ENCODE measurements at regions not wholly inside any gene's neighbourhood (a gene's known extent, or its start where the extent isn't known, plus 50 kb on each side); places are given as distances from the start of the nearest gene placed in this dataset.

GRCh38 chr11:32161293-32161692 lies 70.4 kb downstream of the RCN1 start:
- Histone ChIP-seq H3K4me3 (ENCODE audit: low read length) (no peak overlapping the region), H3K9me3 (ENCODE audit: control insufficient read depth in 2 of 3, low read length in 3 of 3) (no peaks in the 10 kb centered on the region), H3K27me3 (ENCODE audit: control insufficient read depth in 2 of 2, insufficient read depth in 2 of 2, low read length in 2 of 2) (no peaks in the 10 kb centered on the region), H3K4me1 (ENCODE audit: control insufficient read depth in 2 of 2, insufficient read depth in 2 of 2, low read length in 2 of 2) (no peaks in the 10 kb centered on the region), H3K36me3 (ENCODE audit: control insufficient read depth in 2 of 3, insufficient read depth in 3 of 3, low read length in 3 of 3) (no peaks in the 10 kb centered on the region), H3K27ac (ENCODE audit: low read depth, low read length) (no peak overlapping the region)
- Mint-ChIP-seq H3K4me1 (peaks cover 0 to 8% (median 0%) of the 10 kb centered on the region in 7 donors), H3K27ac (no peak overlapping the region), H3K4me3 (no peak overlapping the region), H3K36me3 (no peaks in the 10 kb centered on the region), H3K9me3 (peaks cover 0 to 9% (median 0%) of the 10 kb centered on the region in 11 donors), H3K27me3 (peaks cover 9 to 30% (median 19%) of the 10 kb centered on the region in 5 donors)
- CTCF ChIA-PET, result no interaction called here
- POLR2A ChIA-PET, result no interaction called here
- DNase-seq (no peak), ATAC-seq (no peak)
- intact Hi-C loops (cut with micrococcal nuclease), result no loop called here

GRCh38 chr11:32162351-32162750 lies 71.5 kb downstream of the RCN1 start:
- ATAC-seq, result no peak
- Histone ChIP-seq H3K27ac (ENCODE audit: low read depth, low read length) (no peak overlapping the region), H3K4me1 (ENCODE audit: control insufficient read depth in 2 of 2, insufficient read depth in 2 of 2, low read length in 2 of 2) (no peaks in the 10 kb centered on the region), H3K27me3 (ENCODE audit: control insufficient read depth in 2 of 2, insufficient read depth in 2 of 2, low read length in 2 of 2) (no peaks in the 10 kb centered on the region), H3K9me3 (ENCODE audit: control insufficient read depth in 2 of 3, low read length in 3 of 3) (no peaks in the 10 kb centered on the region), H3K4me3 (ENCODE audit: low read length) (no peak overlapping the region), H3K36me3 (ENCODE audit: control insufficient read depth in 2 of 3, insufficient read depth in 3 of 3, low read length in 3 of 3) (no peaks in the 10 kb centered on the region)
- Mint-ChIP-seq H3K36me3 (no peaks in the 10 kb centered on the region), H3K4me3 (no peak overlapping the region), H3K27me3 (peaks cover 7 to 31% (median 19%) of the 10 kb centered on the region in 5 donors), H3K4me1 (peaks cover 0 to 8% (median 0%) of the 10 kb centered on the region in 7 donors), H3K27ac (no peak overlapping the region), H3K9me3 (peaks cover 0 to 2% (median 0%) of the 10 kb centered on the region in 11 donors)
- DNase-seq, result no peak
- CTCF ChIA-PET, result interaction anchor here (0.9 kb wide), 1 partner anchor 13 kb away, joined by 3 read pairs; no protein-coding TSS in a partner anchor
- intact Hi-C loops (cut with micrococcal nuclease), result no loop called here
- POLR2A ChIA-PET, result no interaction called here

- DNase-seq (no peak), ATAC-seq (no peak)
- no peak overlapping the region for H3K27ac ChIP-seq (ENCODE audit: low read depth, low read length)
- Mint-ChIP-seq H3K4me1 (peaks cover 0 to 8% (median under 1%) of the 10 kb centered on the region in 7 donors), H3K27me3 (peaks cover 7 to 31% (median 19%) of the 10 kb centered on the region in 5 donors), H3K4me3 (no peak overlapping the region), H3K27ac (no peak overlapping the region), H3K9me3 (peaks cover 0 to 2% (median 0%) of the 10 kb centered on the region in 11 donors), H3K36me3 (no peaks in the 10 kb centered on the region)
- no peaks in the 10 kb centered on the region for H3K9me3 ChIP-seq (ENCODE audit: control insufficient read depth in 2 of 3, low read length in 3 of 3)
- ChIA-PET CTCF (no interaction called here), POLR2A (no interaction called here)
- no peaks in the 10 kb centered on the region for H3K36me3 ChIP-seq (ENCODE audit: control insufficient read depth in 2 of 3, insufficient read depth in 3 of 3, low read length in 3 of 3)
- intact Hi-C loops (cut with micrococcal nuclease), result no loop called here
- H3K4me1 ChIP-seq (ENCODE audit: control insufficient read depth in 2 of 2, insufficient read depth in 2 of 2, low read length in 2 of 2), result no peaks in the 10 kb centered on the region
- no peaks in the 10 kb centered on the region for H3K27me3 ChIP-seq (ENCODE audit: control insufficient read depth in 2 of 2, insufficient read depth in 2 of 2, low read length in 2 of 2)
- no peak overlapping the region for H3K4me3 ChIP-seq (ENCODE audit: low read length)
These were observed 72.0 kb downstream of the RCN1 start for GRCh38 chr11:32162906-32163305.

GRCh38 chr11:32163557-32163956 lies 72.7 kb downstream of the RCN1 start:
- Histone ChIP-seq H3K36me3 (ENCODE audit: control insufficient read depth in 2 of 3, insufficient read depth in 3 of 3, low read length in 3 of 3) (no peaks in the 10 kb centered on the region), H3K4me3 (ENCODE audit: low read length) (no peak overlapping the region), H3K9me3 (ENCODE audit: control insufficient read depth in 2 of 3, low read length in 3 of 3) (no peaks in the 10 kb centered on the region), H3K27me3 (ENCODE audit: control insufficient read depth in 2 of 2, insufficient read depth in 2 of 2, low read length in 2 of 2) (no peaks in the 10 kb centered on the region), H3K27ac (ENCODE audit: low read depth, low read length) (no peak overlapping the region), H3K4me1 (ENCODE audit: control insufficient read depth in 2 of 2, insufficient read depth in 2 of 2, low read length in 2 of 2) (no peaks in the 10 kb centered on the region)
- Mint-ChIP-seq H3K36me3 (no peaks in the 10 kb centered on the region), H3K4me1 (peaks cover 0 to 14% (median 7%) of the 10 kb centered on the region in 7 donors), H3K4me3 (no peak overlapping the region), H3K27ac (no peak overlapping the region), H3K27me3 (peaks cover 7 to 31% (median 19%) of the 10 kb centered on the region in 5 donors), H3K9me3 (peaks cover 0 to 2% (median 0%) of the 10 kb centered on the region in 11 donors)
- ChIA-PET POLR2A (no interaction called here), CTCF (no interaction called here)
- DNase-seq (no peak), ATAC-seq (no peak)
- intact Hi-C loops (cut with micrococcal nuclease), result no loop called here

GRCh38 chr11:32164836-32165235 lies 74.0 kb downstream of the RCN1 start:
- Mint-ChIP-seq H3K27ac (no peak overlapping the region), H3K4me3 (no peak overlapping the region)

GRCh38 chr11:32168924-32169323 lies 78.0 kb downstream of the RCN1 start:
- intact Hi-C loops (cut with micrococcal nuclease), result no loop called here
- Mint-ChIP-seq H3K36me3 (no peaks in the 10 kb centered on the region), H3K4me1 (peaks cover 7 to 37% (median 23%) of the 10 kb centered on the region in 7 donors), H3K27ac (peak overlapping the region in 1 of 9 donors; percentile 23), H3K27me3 (peaks cover 0 to 16% (median 7%) of the 10 kb centered on the region in 5 donors), H3K4me3 (peak overlapping the region in 1 of 10 donors; percentile 26), H3K9me3 (no peaks in the 10 kb centered on the region)
- Histone ChIP-seq H3K9me3 (ENCODE audit: control insufficient read depth in 2 of 3, low read length in 3 of 3) (no peaks in the 10 kb centered on the region), H3K4me1 (ENCODE audit: control insufficient read depth in 2 of 2, insufficient read depth in 2 of 2, low read length in 2 of 2) (no peaks in the 10 kb centered on the region), H3K36me3 (ENCODE audit: control insufficient read depth in 2 of 3, insufficient read depth in 3 of 3, low read length in 3 of 3) (no peaks in the 10 kb centered on the region), H3K4me3 (ENCODE audit: low read length) (no peak overlapping the region), H3K27me3 (ENCODE audit: control insufficient read depth in 2 of 2, insufficient read depth in 2 of 2, low read length in 2 of 2) (no peaks in the 10 kb centered on the region), H3K27ac (ENCODE audit: low read depth, low read length) (no peak overlapping the region)
- DNase-seq, result peak in 1 of 9 donors; percentile 7
- CTCF ChIA-PET, result no interaction called here
- POLR2A ChIA-PET, result no interaction called here
- ATAC-seq, result no peak

More at GRCh38 chr11:32164836-32165235, 74.0 kb downstream of the RCN1 start:
- Histone ChIP-seq H3K9me3 (ENCODE audit: control insufficient read depth in 2 of 3, low read length in 3 of 3) (no peaks in the 10 kb centered on the region), H3K4me3 (ENCODE audit: low read length) (no peak overlapping the region), H3K27me3 (ENCODE audit: control insufficient read depth in 2 of 2, insufficient read depth in 2 of 2, low read length in 2 of 2) (no peaks in the 10 kb centered on the region), H3K27ac (ENCODE audit: low read depth, low read length) (no peak overlapping the region), H3K4me1 (ENCODE audit: control insufficient read depth in 2 of 2, insufficient read depth in 2 of 2, low read length in 2 of 2) (no peaks in the 10 kb centered on the region), H3K36me3 (ENCODE audit: control insufficient read depth in 2 of 3, insufficient read depth in 3 of 3, low read length in 3 of 3) (no peaks in the 10 kb centered on the region)
- H3K4me1 Mint-ChIP-seq, result peaks cover 5 to 27% (median 13%) of the 10 kb centered on the region in 7 donors
- DNase-seq (no peak), ATAC-seq (no peak)
- H3K9me3 Mint-ChIP-seq, result no peaks in the 10 kb centered on the region
- ChIA-PET POLR2A (no interaction called here), CTCF (interaction anchor here (1.3 kb wide), 1 partner anchor 11 kb away, joined by 5 read pairs; no protein-coding TSS in a partner anchor)
- H3K27me3 Mint-ChIP-seq, result peaks cover 4 to 30% (median 12%) of the 10 kb centered on the region in 5 donors
- no peaks in the 10 kb centered on the region for H3K36me3 Mint-ChIP-seq
- intact Hi-C loops (cut with micrococcal nuclease), result no loop called here

- Mint-ChIP-seq H3K36me3 (no peaks in the 10 kb centered on the region), H3K27ac (no peak overlapping the region)
These were observed 80.6 kb downstream of the RCN1 start for GRCh38 chr11:32171445-32171844.

More at GRCh38 chr11:32171445-32171844, 80.6 kb downstream of the RCN1 start:
- no peaks in the 10 kb centered on the region for H3K9me3 ChIP-seq (ENCODE audit: control insufficient read depth in 2 of 3, low read length in 3 of 3)
- H3K9me3 Mint-ChIP-seq, result no peaks in the 10 kb centered on the region
- peaks cover 0 to 5% (median 2%) of the 10 kb centered on the region in 5 donors for H3K27me3 Mint-ChIP-seq
- H3K27ac ChIP-seq (ENCODE audit: low read depth, low read length), result no peak overlapping the region
- no peaks in the 10 kb centered on the region for H3K4me1 ChIP-seq (ENCODE audit: control insufficient read depth in 2 of 2, insufficient read depth in 2 of 2, low read length in 2 of 2)
- POLR2A ChIA-PET, result no interaction called here
- DNase-seq (no peak), ATAC-seq (no peak)
- peaks cover 7 to 37% (median 23%) of the 10 kb centered on the region in 7 donors for H3K4me1 Mint-ChIP-seq
- intact Hi-C loops (cut with micrococcal nuclease), result loop anchor here in 1 of 2 donors (10.0 kb wide), 1 partner anchor 1067 kb away; no protein-coding TSS in a partner anchor
- H3K27me3 ChIP-seq (ENCODE audit: control insufficient read depth in 2 of 2, insufficient read depth in 2 of 2, low read length in 2 of 2), result no peaks in the 10 kb centered on the region
- H3K36me3 ChIP-seq (ENCODE audit: control insufficient read depth in 2 of 3, insufficient read depth in 3 of 3, low read length in 3 of 3), result no peaks in the 10 kb centered on the region
- CTCF ChIA-PET, result interaction anchor here (0.9 kb wide), 1 partner anchor 118 kb away, joined by 3 read pairs; no protein-coding TSS in a partner anchor
- H3K4me3 Mint-ChIP-seq, result no peak overlapping the region
- no peak overlapping the region for H3K4me3 ChIP-seq (ENCODE audit: low read length)
